GM04503 (cell line): ENCODE measurements at regions not wholly inside any gene's neighbourhood (a gene's known extent, or its start where the extent isn't known, plus 50 kb on each side); places are given as distances from the start of the nearest gene placed in this dataset.

ENCODE experiments used
- DNase-seq: peaks from one replicate; pipeline ENCODE4 v3.0.0-alpha.2; 2012; ENCODE audit warnings: low read depth

GRCh38 chr2:8254791-8255447 lies 426.9 kb upstream of the ID2 start:
- DNase-seq: no peak

DNA sequence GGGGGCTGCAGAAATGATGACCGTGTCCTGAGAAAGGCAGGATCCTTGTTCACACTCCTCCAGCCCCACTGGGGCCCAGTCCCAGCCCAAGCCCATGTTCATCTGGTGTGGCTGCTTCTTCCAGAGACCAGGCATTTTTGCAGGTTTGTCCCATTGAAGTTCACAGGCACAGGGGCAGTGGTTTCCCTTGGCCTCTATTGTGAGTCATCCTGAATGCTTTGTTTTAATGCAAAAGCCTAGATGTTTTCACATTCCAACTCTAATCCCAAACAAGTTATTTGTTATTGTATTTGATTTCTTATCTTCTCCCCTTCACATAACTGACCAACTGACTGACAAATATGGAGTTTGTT lies 426.4 kb upstream of the ID2 start:
- no peak for DNase-seq

DNA sequence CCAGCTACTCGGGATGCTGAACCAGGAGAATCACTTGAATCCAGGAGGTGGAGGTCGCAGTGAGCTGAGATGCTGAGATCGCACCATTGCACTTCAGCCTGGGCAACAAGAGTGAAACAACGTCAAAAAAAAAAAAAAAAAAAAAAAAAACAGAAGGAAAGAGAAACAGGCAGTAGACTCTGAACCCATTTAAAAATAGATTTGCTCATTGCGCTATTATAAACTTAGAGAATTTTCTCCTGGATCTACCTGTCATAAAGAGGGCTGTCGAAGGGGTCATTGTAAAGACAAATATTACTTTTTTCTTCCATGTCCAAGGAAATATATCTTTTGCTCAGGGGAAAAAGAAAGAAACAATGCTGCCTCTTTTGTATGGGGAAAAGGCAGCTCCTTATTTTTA lies 425.0 kb upstream of the ID2 start:
- DNase-seq: no peak

DNA sequence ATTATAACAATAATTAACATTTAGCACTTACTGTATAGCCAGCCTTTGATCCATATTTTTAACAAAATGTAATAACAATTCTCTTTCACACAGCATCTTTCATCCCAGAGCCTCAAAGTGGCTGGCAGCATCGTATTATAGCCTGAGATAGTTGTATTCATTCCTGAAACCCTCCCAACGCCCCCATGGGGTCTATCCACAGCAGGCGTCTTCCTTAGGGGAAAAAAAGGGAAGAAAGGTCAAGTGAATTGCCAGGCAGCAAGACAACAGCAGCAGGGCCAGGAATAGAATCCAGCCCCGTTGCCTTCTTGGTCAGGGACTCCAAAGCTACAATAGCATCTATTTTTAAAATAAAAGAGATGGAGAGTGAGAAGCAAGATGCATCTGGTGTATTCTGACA lies 424.4 kb upstream of the ID2 start:
- no peak for DNase-seq

- no peak for DNase-seq
Measured at GRCh38 chr2:8258406-8258805, 423.4 kb upstream of the ID2 start.

- no peak for DNase-seq
Measured at GRCh38 chr2:8259106-8259840, 422.6 kb upstream of the ID2 start.

DNA sequence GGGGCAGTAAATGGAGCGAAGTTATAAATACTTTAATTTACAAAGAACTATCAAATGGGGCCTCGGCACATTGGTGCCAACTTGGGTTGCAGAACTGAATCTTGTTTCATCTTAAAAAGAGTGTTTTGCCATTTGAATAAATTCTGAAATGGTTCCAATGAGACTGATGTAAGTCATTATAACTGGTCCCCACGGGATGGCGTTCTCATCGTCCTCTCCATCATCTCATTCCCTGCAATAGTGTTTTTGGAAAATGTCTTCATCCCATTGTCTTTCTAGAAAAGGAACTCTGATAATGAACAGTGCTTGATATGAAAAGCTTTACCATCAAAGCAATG lies 422.0 kb upstream of the ID2 start:
- no peak for DNase-seq

GRCh38 chr2:8260213-8260612 lies 421.6 kb upstream of the ID2 start:
- no peak for DNase-seq

- DNase-seq: no peak
Measured at GRCh38 chr2:8263901-8264300, 418.0 kb upstream of the ID2 start.

DNA sequence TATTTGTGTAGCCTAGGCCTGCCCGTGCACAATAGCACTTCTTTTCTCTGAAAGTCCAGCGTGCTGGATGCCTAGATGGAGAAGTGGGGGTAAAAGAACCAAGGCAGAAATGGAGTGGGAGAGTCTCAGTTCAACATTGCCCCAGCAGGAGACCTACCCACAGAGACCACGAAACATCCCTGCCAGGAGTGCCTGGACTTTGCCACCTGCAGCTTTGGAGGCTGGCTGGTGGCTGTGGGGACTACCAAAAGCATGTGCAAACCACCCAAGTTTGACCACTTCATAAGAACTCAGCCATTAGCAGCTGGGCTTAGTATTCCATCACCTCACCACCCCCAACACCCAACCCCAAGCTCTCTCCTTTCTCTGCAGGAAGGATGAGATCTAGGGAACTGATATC lies 416.9 kb upstream of the ID2 start:
- DNase-seq: no peak

GRCh38 chr2:8265476-8266226 lies 416.2 kb upstream of the ID2 start:
- DNase-seq: no peak

DNA sequence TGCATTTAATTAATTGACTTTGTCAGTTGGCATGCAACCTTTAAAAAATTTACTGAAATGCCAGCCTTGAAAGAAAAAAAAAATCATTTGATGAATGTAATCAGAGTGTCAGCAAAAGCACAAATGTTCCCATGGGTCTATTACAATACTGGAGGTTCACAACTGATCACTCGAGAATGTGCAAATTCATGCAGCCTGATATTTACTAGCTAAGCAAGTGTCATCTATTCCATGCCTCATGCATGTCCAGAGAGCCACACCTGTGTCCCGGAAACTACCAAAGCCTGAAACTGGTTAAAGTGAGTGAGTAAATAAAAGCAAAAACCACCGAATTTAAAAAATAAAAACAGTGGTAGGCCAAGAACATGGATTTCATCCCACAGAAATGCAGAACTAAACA lies 415.3 kb upstream of the ID2 start:
- DNase-seq: no peak

GRCh38 chr2:8267048-8267447 lies 414.8 kb upstream of the ID2 start:
- no peak for DNase-seq

DNA sequence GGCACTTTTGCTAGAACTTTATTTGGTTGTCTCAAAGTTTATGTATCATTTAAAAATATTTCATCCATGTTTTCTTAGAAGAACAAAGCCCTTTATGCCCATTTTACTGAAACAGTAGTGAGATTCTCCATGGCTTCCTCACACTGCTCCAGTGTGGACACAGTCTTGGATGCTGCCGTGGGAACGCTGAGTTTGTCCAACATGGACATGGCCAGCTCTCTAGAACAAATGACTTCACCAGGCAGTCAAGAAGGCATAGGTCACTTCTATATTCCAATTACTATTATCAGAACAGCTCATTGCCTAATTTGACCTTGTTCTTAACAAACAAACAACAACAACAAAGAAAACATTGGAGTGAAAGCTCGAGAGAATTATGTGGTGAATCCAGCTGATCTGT lies 414.1 kb upstream of the ID2 start:
- DNase-seq: no peak

DNA sequence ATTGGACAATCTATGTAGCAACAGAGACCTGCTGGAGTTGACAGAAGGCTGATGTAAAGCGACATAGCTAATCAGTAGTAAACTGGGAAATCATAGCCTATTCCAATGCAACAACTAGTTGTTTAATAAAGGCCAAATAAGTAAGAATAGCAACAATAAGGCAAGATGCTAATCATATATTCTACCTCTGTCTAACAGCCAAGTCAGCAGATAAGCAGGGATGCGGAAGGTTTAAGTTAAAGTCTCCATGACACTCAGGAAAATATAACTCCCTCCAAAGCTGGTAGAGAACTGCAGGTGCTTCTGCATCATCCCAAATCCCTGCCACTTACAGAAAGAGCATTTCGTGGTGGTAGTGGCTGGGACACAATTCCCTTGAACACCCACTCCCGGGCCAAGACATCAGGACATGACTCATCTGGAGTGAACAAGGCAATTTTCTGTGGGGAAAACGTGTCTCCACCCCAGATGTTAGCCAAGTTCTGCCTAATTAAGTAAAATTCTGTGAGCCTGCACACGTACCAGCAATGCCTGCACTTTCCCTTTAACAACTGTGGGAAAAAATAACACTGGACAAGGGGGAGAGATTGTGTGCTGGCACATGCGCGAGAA lies 413.6 kb upstream of the ID2 start:
- DNase-seq: no peak

- DNase-seq: no peak
Measured at GRCh38 chr2:8270699-8271098, 411.2 kb upstream of the ID2 start.

- no peak for DNase-seq
Measured at GRCh38 chr2:8271461-8271860, 410.4 kb upstream of the ID2 start.

GRCh38 chr2:8276026-8276425 lies 405.8 kb upstream of the ID2 start:
- no peak for DNase-seq

GRCh38 chr2:8277921-8278571 lies 403.8 kb upstream of the ID2 start:
- DNase-seq: no peak

- no peak for DNase-seq
Measured at GRCh38 chr2:8278709-8279354, 403.0 kb upstream of the ID2 start.

DNA sequence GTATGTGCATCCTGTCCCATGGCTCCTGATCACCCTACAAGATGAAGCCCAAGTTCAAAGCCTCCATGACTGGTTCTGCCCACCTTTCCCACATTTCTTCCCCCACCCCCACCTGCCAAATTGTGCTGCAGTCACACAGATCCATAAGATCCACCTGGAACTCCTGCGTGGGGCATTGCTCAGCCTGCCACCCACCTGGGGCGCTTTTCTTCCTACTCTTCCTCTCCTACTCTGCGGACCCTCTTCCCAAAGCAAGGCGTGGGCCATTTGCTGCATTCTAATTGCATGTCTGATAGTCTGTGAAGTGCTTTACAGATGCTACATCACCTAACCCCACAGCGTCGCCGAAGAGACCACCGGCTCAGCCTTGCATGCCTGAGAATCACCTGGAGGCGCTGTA lies 402.4 kb upstream of the ID2 start:
- DNase-seq: no peak

GRCh38 chr2:8281234-8281633 lies 400.6 kb upstream of the ID2 start:
- no peak for DNase-seq
